ENCODE measurements at regions not wholly inside any gene's neighbourhood (a gene's known extent, or its start where the extent isn't known, plus 50 kb on each side); places are given as distances from the start of the nearest gene placed in this dataset.

GRCh38 chr13:31929031-31929770, 102.4 kb upstream of the FRY start:
- no peak for ATAC-seq

GRCh38 chr13:31930490-31930889, 101.1 kb upstream of the FRY start:
- no peak for ATAC-seq

- no peak for ATAC-seq
These were observed 100.6 kb upstream of the FRY start for GRCh38 chr13:31930901-31931522.

- no peak for ATAC-seq
These were observed 94.1 kb upstream of the FRY start for GRCh38 chr13:31937436-31937835.

- ATAC-seq: no peak
These were observed 91.5 kb upstream of the FRY start for GRCh38 chr13:31940076-31940475.

GRCh38 chr13:31943591-31943990, 88.0 kb upstream of the FRY start:
- no peak for ATAC-seq

- no peak for ATAC-seq
These were observed 87.1 kb upstream of the FRY start for GRCh38 chr13:31944262-31945160.

- ATAC-seq: peak; percentile 95
These were observed 86.2 kb upstream of the FRY start for GRCh38 chr13:31945202-31945961.

- ATAC-seq: no peak
These were observed 85.3 kb upstream of the FRY start for GRCh38 chr13:31946091-31946770.

GRCh38 chr13:31947105-31947504, 84.5 kb upstream of the FRY start:
- ATAC-seq: no peak

- ATAC-seq: no peak
These were observed 84.1 kb upstream of the FRY start for GRCh38 chr13:31947506-31947905.

GRCh38 chr13:31949486-31949885, 82.1 kb upstream of the FRY start:
- no peak for ATAC-seq

- peak; percentile 66 for ATAC-seq
These were observed 81.3 kb upstream of the FRY start for GRCh38 chr13:31950111-31950815.

- peak; percentile 97 for ATAC-seq
These were observed 80.3 kb upstream of the FRY start for GRCh38 chr13:31951215-31951678.

GRCh38 chr13:31952641-31953380, 78.8 kb upstream of the FRY start:
- no peak for ATAC-seq

GRCh38 chr13:31955101-31955500, 76.5 kb upstream of the FRY start:
- no peak for ATAC-seq

- no peak for ATAC-seq
These were observed 75.8 kb upstream of the FRY start for GRCh38 chr13:31955741-31956140.

GRCh38 chr13:31956980-31957644, 74.5 kb upstream of the FRY start:
- no peak for ATAC-seq

- ATAC-seq: peak; percentile 54
These were observed 73.8 kb upstream of the FRY start for GRCh38 chr13:31957772-31958171.

Measured in esophagus mucosa (tissue), 1 donor.